ENCODE measurements at regions not wholly inside any gene's neighbourhood (a gene's known extent, or its start where the extent isn't known, plus 50 kb on each side); places are given as distances from the start of the nearest gene placed in this dataset.

DNA sequence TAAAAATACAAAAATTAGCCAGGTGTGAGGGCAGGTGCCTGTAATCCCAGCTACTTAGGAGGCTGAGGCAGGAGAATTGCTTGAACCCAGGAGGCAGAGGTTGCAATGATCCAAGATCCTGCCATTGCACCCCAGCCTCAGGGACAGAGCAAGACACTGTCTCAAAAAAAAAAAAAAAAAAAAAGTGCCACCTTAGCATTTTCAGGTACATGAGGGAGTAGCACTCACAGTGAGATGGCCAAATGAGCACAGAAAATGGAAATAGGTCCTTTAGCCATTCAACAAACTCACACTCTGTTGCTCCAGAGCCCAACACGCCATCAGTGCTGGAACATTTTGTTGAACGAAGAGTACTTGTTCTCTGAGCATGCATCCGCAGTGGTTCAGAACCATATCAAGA lies 75.2 kb upstream of the MYL2 start:
- TF ChIP-seq, protein P1, sequence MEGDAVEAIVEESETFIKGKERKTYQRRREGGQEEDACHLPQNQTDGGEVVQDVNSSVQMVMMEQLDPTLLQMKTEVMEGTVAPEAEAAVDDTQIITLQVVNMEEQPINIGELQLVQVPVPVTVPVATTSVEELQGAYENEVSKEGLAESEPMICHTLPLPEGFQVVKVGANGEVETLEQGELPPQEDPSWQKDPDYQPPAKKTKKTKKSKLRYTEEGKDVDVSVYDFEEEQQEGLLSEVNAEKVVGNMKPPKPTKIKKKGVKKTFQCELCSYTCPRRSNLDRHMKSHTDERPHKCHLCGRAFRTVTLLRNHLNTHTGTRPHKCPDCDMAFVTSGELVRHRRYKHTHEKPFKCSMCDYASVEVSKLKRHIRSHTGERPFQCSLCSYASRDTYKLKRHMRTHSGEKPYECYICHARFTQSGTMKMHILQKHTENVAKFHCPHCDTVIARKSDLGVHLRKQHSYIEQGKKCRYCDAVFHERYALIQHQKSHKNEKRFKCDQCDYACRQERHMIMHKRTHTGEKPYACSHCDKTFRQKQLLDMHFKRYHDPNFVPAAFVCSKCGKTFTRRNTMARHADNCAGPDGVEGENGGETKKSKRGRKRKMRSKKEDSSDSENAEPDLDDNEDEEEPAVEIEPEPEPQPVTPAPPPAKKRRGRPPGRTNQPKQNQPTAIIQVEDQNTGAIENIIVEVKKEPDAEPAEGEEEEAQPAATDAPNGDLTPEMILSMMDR (IDR thresholded peaks at IDR 0.05; ENCODE audit: insufficient read depth, low read length) = no peak
- TF ChIP-seq POLR2AphosphoS5 (IDR thresholded peaks at IDR 0.05; ENCODE audit: low read depth) = no peak
- no peak for TF ChIP-seq GABPA (IDR thresholded peaks at IDR 0.05; ENCODE audit: low read depth)

All from HL-60 (cell line).